GM12878 (cell line): ENCODE measurements at regions not wholly inside any gene's neighbourhood (a gene's known extent, or its start where the extent isn't known, plus 50 kb on each side); places are given as distances from the start of the nearest gene placed in this dataset.

ENCODE experiments used
- ATAC-seq: fragments of 200-7000 bp; cut with Tn5 transposase; 3 replicates; pipeline ENCODE4 v1.9.1; 2020; ENCODE audit warnings: mild to moderate bottlenecking, moderate library complexity
- BruUV-seq: library from RNA; stranded (reverse); fragments of 400-500 nt; replicated peaks from 2 replicates; lab custom pipeline; 2021; lab: Mats Ljungman, UMichigan
- CTCF ChIA-PET: fragments of 300-600 bp; sonication (Branson Sonifier 250); formaldehyde crosslinking; extraction: SDS; loops from one replicate; lab custom pipeline; 2021; ENCODE audit warnings: inconsistent platforms; lab: Yijun Ruan, JAX
- POLR2A ChIA-PET: fragments of 350-600 bp; formaldehyde crosslinking; extraction: SDS; loops from one replicate; lab custom pipeline; 2021; ENCODE audit warnings: inconsistent platforms; lab: Charles Lee
- RAD21 ChIA-PET: fragments of 300-600 bp; sonication (Branson Sonifier 250); formaldehyde crosslinking; loops from one replicate; lab custom pipeline; 2023; ENCODE audit warnings: antibody characterized with exemption; ENCODE audit not compliant: unreplicated experiment; lab: Charles Lee
- SMC1A ChIA-PET: fragments of 300-600 bp; sonication (Branson Sonifier 250); formaldehyde crosslinking; loops from one replicate; lab custom pipeline; 2023; ENCODE audit not compliant: unreplicated experiment, uncharacterized antibody; lab: Charles Lee
- DNase-seq: peaks from one replicate; pipeline ENCODE4 v3.0.0-alpha.2; 2011; ENCODE audit warnings: low read depth, low spot score
- FAIRE-seq: peaks from 3 replicates; lab custom pipeline; 2011; peaks lifted over from hg19 to GRCh38; lab: Jason Lieb, UNC
- H2AFZ ChIP-seq: 2 replicates; pipeline ENCODE4 v1.6.0; 2011; ENCODE audit warnings: low read depth, low read length, control low read depth; ENCODE audit not compliant: control insufficient read depth
- H3K27ac ChIP-seq: 2 replicates; pipeline ENCODE4 v1.5.1; 2011; ENCODE audit warnings: control low read depth; ENCODE audit not compliant: control insufficient read depth, insufficient read depth
- H3K27me3 ChIP-seq, 2 experiments: replicated peaks in 1 of 2; 2 replicates each; pipeline versions ENCODE4 v1.6.0 to v1.6.1; 2011; ENCODE audit warnings: low read length in 1 of 2; ENCODE audit not compliant: control insufficient read depth in 2 of 2, insufficient read depth in 2 of 2
- H3K36me3 ChIP-seq, 2 experiments: 2 replicates each; pipeline ENCODE4 v1.5.1; 2011; ENCODE audit warnings: low read length in 1 of 2; ENCODE audit not compliant: control insufficient read depth in 2 of 2, insufficient read depth in 2 of 2
- H3K4me1 ChIP-seq: 2 replicates; pipeline ENCODE4 v1.6.1; 2011; ENCODE audit warnings: mild to moderate bottlenecking, low read length, moderate library complexity, mixed read lengths; ENCODE audit not compliant: control insufficient read depth, insufficient read depth
- H3K4me2 ChIP-seq: 2 replicates; pipeline ENCODE4 v1.6.0; 2011; ENCODE audit warnings: control low read depth; ENCODE audit not compliant: control insufficient read depth, insufficient read depth
- H3K4me3 ChIP-seq: fragments of 200-600 bp; sonication (generic); 2 replicates; pipeline ENCODE4 v1.5.1; 2016
- H3K79me2 ChIP-seq: 2 replicates; pipeline ENCODE4 v1.6.0; 2011; ENCODE audit warnings: low read length; ENCODE audit not compliant: control insufficient read depth, insufficient read depth
- H3K9ac ChIP-seq: 2 replicates; pipeline ENCODE4 v1.8.0; 2011; ENCODE audit warnings: low read length, control low read depth, mixed read lengths; ENCODE audit not compliant: control insufficient read depth, insufficient read depth
- H3K9me3 ChIP-seq: replicated peaks from 3 replicates; pipeline ENCODE4 v1.5.1; 2011; ENCODE audit warnings: mild to moderate bottlenecking, low read length; ENCODE audit not compliant: control insufficient read depth, insufficient read depth
- H4K20me1 ChIP-seq: 2 replicates; pipeline ENCODE4 v1.6.0; 2011; ENCODE audit not compliant: control insufficient read depth, insufficient read depth
- BCL11A ChIP-seq: IDR thresholded peaks from 2 replicates; pipeline ENCODE4 v1.6.1; 2011; ENCODE audit warnings: low read depth, low read length
- POLR2AphosphoS5 ChIP-seq: IDR thresholded peaks from 2 replicates; pipeline ENCODE4 v1.6.1; 2011; ENCODE audit warnings: mild to moderate bottlenecking, low read length, inconsistent platforms
- PRDM15 ChIP-seq: fragments of 450-650 bp; formaldehyde crosslinking; IDR thresholded peaks from 2 replicates; pipeline ENCODE4 v1.4.0; 2020; ENCODE audit warnings: mild to moderate bottlenecking, moderate library complexity
- RB1 ChIP-seq: fragments of 450-650 bp; formaldehyde crosslinking; IDR thresholded peaks from 2 replicates; pipeline ENCODE4 v1.6.1; 2017; ENCODE audit warnings: mild to moderate bottlenecking, borderline replicate concordance
- SPI1 ChIP-seq: IDR thresholded peaks from 2 replicates; pipeline ENCODE4 v1.6.1; 2011; ENCODE audit warnings: low read depth, mild to moderate bottlenecking, low read length, moderate library complexity, borderline replicate concordance; ENCODE audit not compliant: insufficient read depth
- SREBF2 ChIP-seq: IDR thresholded peaks from 2 replicates; pipeline ENCODE4 v1.6.1; 2012; ENCODE audit warnings: mild to moderate bottlenecking, low read length
- TARDBP ChIP-seq: IDR thresholded peaks from 2 replicates; pipeline ENCODE4 v1.6.1; 2016; ENCODE audit warnings: borderline replicate concordance
- WGBS: methylation state at CpG from one replicate; pipeline ENCODE4 v1.1.6; 2016; ENCODE audit warnings: low lambda C conversion rate; ENCODE audit not compliant: insufficient replicate concordance, insufficient coverage; ENCODE audit errors: missing lambda C conversion rate; 5-methylcytosine and 5-hydroxymethylcytosine counted together
- in situ Hi-C: fragments of 300-500 bp; cut with MboI; formaldehyde crosslinking; loops from 9 replicates; pipeline ENCODE4 v1.14.3; 2018; ENCODE audit warnings: mixed read lengths
- intact Hi-C: fragments of 100-400 bp; cut with micrococcal nuclease; formaldehyde crosslinking; loops from one replicate; pipeline ENCODE4 v1.14.2; 2022; ENCODE audit not compliant: unreplicated experiment

GRCh38 chr13:86692291-86692690 is 893.1 kb upstream of the SLITRK6 start:
- Histone ChIP-seq H3K4me2 (no peak overlapping the region), H3K9me3 (no peaks in the 10 kb centered on the region; the same call in 2 of the 3 replicates), H3K27ac (no peak overlapping the region), H3K9ac (no peak overlapping the region), H3K27me3 (no peaks in the 10 kb centered on the region), H3K36me3 (no peaks in the 10 kb centered on the region), H2AFZ (no peak overlapping the region), H4K20me1 (no peaks in the 10 kb centered on the region), H3K4me1 (no peaks in the 10 kb centered on the region), H3K4me3 (no peak overlapping the region), H3K79me2 (no peaks in the 10 kb centered on the region)
- no peak for FAIRE-seq
- no peak for ATAC-seq
- RAD21 ChIA-PET: no interaction called here
- WGBS: 0% methylated on average over 2 of the region's 2 CpGs
- POLR2A ChIA-PET: no interaction called here
- SMC1A ChIA-PET: interaction anchor here (0.6 to 1.1 kb wide), 3 partner anchors 10 to 1231 kb away, joined by 3 to 5 read pairs (median 3); no protein-coding TSS in a partner anchor
- BruUV-seq: no TSS peak
- in situ Hi-C loops: no loop called here
- intact Hi-C loops: no loop called here
- CTCF ChIA-PET: no interaction called here
- TF ChIP-seq PRDM15: no peak
- no peak for TF ChIP-seq BCL11A
- no peak for TF ChIP-seq TARDBP
- TF ChIP-seq POLR2AphosphoS5: no peak
- TF ChIP-seq SREBF2: no peak
- TF ChIP-seq, all 136 proteins: peak for 0
- DNase-seq: no peak

- Histone ChIP-seq H3K27ac (no peak overlapping the region), H3K4me3 (no peak overlapping the region), H3K36me3 (no peaks in the 10 kb centered on the region), H4K20me1 (no peaks in the 10 kb centered on the region), H2AFZ (no peak overlapping the region), H3K27me3 (no peaks in the 10 kb centered on the region), H3K4me1 (no peaks in the 10 kb centered on the region), H3K79me2 (no peaks in the 10 kb centered on the region), H3K4me2 (no peak overlapping the region), H3K9me3 (no peaks in the 10 kb centered on the region), H3K9ac (no peak overlapping the region)
- ChIA-PET SMC1A (no interaction called here), RAD21 (no interaction called here), CTCF (no interaction called here), POLR2A (no interaction called here)
- BruUV-seq: no TSS peak
- ATAC-seq: peak; percentile 74
- peak; percentile 41; the same call in 1 of the 2 replicates for TF ChIP-seq SPI1
- TF ChIP-seq RB1: no peak
- in situ Hi-C loops: no loop called here
- DNase-seq: no peak
- no peak for FAIRE-seq
- intact Hi-C loops: no loop called here
Measured at GRCh38 chr13:86710013-86710412, 910.8 kb upstream of the SLITRK6 start.
